Mesendoderm (in vitro differentiated cells): ENCODE measurements at regions not wholly inside any gene's neighbourhood (a gene's known extent, or its start where the extent isn't known, plus 50 kb on each side); places are given as distances from the start of the nearest gene placed in this dataset.
A peak's percentile ranks its signal among the peaks of the same experiment; 100 is the strongest.
"Not testable (repeated sequence)": the region's sequence is repeated elsewhere in the genome, so short reads cannot be mapped to it uniquely, and the experiment has no call there.

Source experiments
- DNase-seq: peaks from one replicate; pipeline ENCODE4 v3.0.0; 2013
- H2AK5ac ChIP-seq: 2 replicates; pipeline ENCODE4 v1.6.1; 2013; ENCODE audit warnings: low read length, inconsistent platforms
- H2BK120ac ChIP-seq: 2 replicates; pipeline ENCODE4 v1.6.1; 2013; ENCODE audit warnings: low read depth, mild to moderate bottlenecking, low read length, moderate library complexity, mixed read lengths
- H2BK15ac ChIP-seq: replicated peaks from 2 replicates; pipeline ENCODE4 v1.6.1; 2013; ENCODE audit warnings: low read depth, mild to moderate bottlenecking, moderate library complexity
- H2BK5ac ChIP-seq: 2 replicates; pipeline ENCODE4 v1.6.1; 2013; ENCODE audit warnings: low read length, inconsistent platforms
- H3K18ac ChIP-seq: 2 replicates; pipeline ENCODE4 v1.6.1; 2013; ENCODE audit warnings: mild to moderate bottlenecking, low read length, mixed read lengths
- H3K23ac ChIP-seq: one replicate; pipeline ENCODE4 v1.6.1; 2013; ENCODE audit warnings: low read length
- H3K27ac ChIP-seq: 2 replicates; pipeline ENCODE4 v1.5.1; 2013; ENCODE audit warnings: low read depth, mild to moderate bottlenecking, inconsistent platforms, low read length, moderate library complexity
- H3K27me3 ChIP-seq: 2 replicates; pipeline ENCODE4 v1.6.1; 2013; ENCODE audit warnings: low read length, control low read depth, mild to moderate bottlenecking, inconsistent platforms; ENCODE audit not compliant: insufficient read depth, poor library complexity
- H3K36me3 ChIP-seq: 2 replicates; pipeline ENCODE4 v1.6.1; 2013; ENCODE audit warnings: low read length, inconsistent platforms; ENCODE audit not compliant: control insufficient read depth, insufficient read depth
- H3K4ac ChIP-seq: one replicate; pipeline ENCODE4 v1.6.1; 2013; ENCODE audit warnings: low read depth, mild to moderate bottlenecking, low read length, moderate library complexity
- H3K4me1 ChIP-seq: 2 replicates; pipeline ENCODE4 v1.6.1; 2013; ENCODE audit warnings: low read depth, low read length, inconsistent platforms; ENCODE audit not compliant: control insufficient read depth
- H3K4me2 ChIP-seq: 2 replicates; pipeline ENCODE4 v1.6.1; 2013; ENCODE audit warnings: low read length
- H3K4me3 ChIP-seq: 2 replicates; pipeline ENCODE4 v1.5.1; 2013; ENCODE audit warnings: mild to moderate bottlenecking, low read length
- H3K56ac ChIP-seq: one replicate; pipeline ENCODE4 v1.6.1; 2013; ENCODE audit warnings: low read length
- H3K79me1 ChIP-seq: 2 replicates; pipeline ENCODE4 v1.6.1; 2013; ENCODE audit warnings: low read length, inconsistent platforms
- H3K79me2 ChIP-seq: 2 replicates; pipeline ENCODE4 v1.6.1; 2013; ENCODE audit warnings: mild to moderate bottlenecking, low read length; ENCODE audit not compliant: control insufficient read depth, insufficient read depth
- H3K9ac ChIP-seq: 2 replicates; pipeline ENCODE4 v1.6.1; 2013; ENCODE audit warnings: low read length, inconsistent platforms
- H4K5ac ChIP-seq: one replicate; pipeline ENCODE4 v1.6.1; 2013; ENCODE audit warnings: low read length
- H4K8ac ChIP-seq: one replicate; pipeline ENCODE4 v1.6.1; 2013; ENCODE audit warnings: low read depth, mild to moderate bottlenecking, control low read depth, low read length, moderate library complexity
- WGBS: extraction: QIAGEN DNeasy Blood & Tissue Kit; methylation state at CpG from one replicate; pipeline ENCODE4 v1.1.7; 2013; ENCODE audit warnings: low lambda C conversion rate, missing lambda C conversion rate; ENCODE audit not compliant: insufficient coverage; ENCODE audit errors: extremely low coverage; 5-methylcytosine and 5-hydroxymethylcytosine counted together

- Histone ChIP-seq H3K4me3 (no peak overlapping the region), H3K4ac (no peak overlapping the region), H3K79me1 (no peaks in the 10 kb centered on the region), H2AK5ac (no peak overlapping the region), H3K18ac (no peak overlapping the region), H3K4me2 (no peak overlapping the region), H3K79me2 (no peaks in the 10 kb centered on the region), H3K27ac (no peak overlapping the region), H3K56ac (no peak overlapping the region), H2BK15ac (no peak overlapping the region), H2BK120ac (no peak overlapping the region), H3K4me1 (no peaks in the 10 kb centered on the region), H3K9ac (no peak overlapping the region), H3K23ac (no peak overlapping the region), H3K36me3 (no peaks in the 10 kb centered on the region), H2BK5ac (no peak overlapping the region), H4K5ac (no peak overlapping the region), H4K8ac (no peak overlapping the region), H3K27me3 (no peaks in the 10 kb centered on the region)
- no peak for DNase-seq
Measured at GRCh38 chr16:65372171-65372570, 250.3 kb upstream of the CDH11 start.

GRCh38 chr16:65365732-65366715 is 244.2 kb upstream of the CDH11 start:
- Histone ChIP-seq H3K79me2 (no peaks in the 10 kb centered on the region), H3K18ac (no peak overlapping the region), H3K4me1 (no peaks in the 10 kb centered on the region), H4K8ac (no peak overlapping the region), H3K9ac (no peak overlapping the region), H3K79me1 (no peaks in the 10 kb centered on the region), H2BK5ac (no peak overlapping the region), H3K23ac (no peak overlapping the region), H3K27me3 (no peaks in the 10 kb centered on the region), H4K5ac (no peak overlapping the region), H3K27ac (no peak overlapping the region), H3K4me3 (no peak overlapping the region), H3K4me2 (no peak overlapping the region), H2BK120ac (no peak overlapping the region), H2AK5ac (no peak overlapping the region), H2BK15ac (no peak overlapping the region), H3K4ac (no peak overlapping the region), H3K56ac (no peak overlapping the region), H3K36me3 (no peaks in the 10 kb centered on the region)
- no peak for DNase-seq
- no CpG with 5 or more reads among the region's 9 CpGs for WGBS

- not testable (repeated sequence) for H4K5ac ChIP-seq, H3K4me1 ChIP-seq, H3K23ac ChIP-seq, H2BK5ac ChIP-seq, H3K36me3 ChIP-seq, H3K4ac ChIP-seq, H3K56ac ChIP-seq, H3K27me3 ChIP-seq, H3K79me2 ChIP-seq, H3K9ac ChIP-seq, H3K18ac ChIP-seq, H3K79me1 ChIP-seq, H2BK15ac ChIP-seq, DNase-seq, H4K8ac ChIP-seq, H3K27ac ChIP-seq, H3K4me3 ChIP-seq, H3K4me2 ChIP-seq, H2AK5ac ChIP-seq, H2BK120ac ChIP-seq
- whole genome bisulfite sequencing, result no CpG with 5 or more reads among the region's 14 CpGs
Measured at GRCh38 chr16:65356721-65357120, 234.9 kb upstream of the CDH11 start.

GRCh38 chr16:65355706-65356105 is 233.8 kb upstream of the CDH11 start:
- H4K8ac ChIP-seq, result no peak overlapping the region
- no peak overlapping the region for H3K4me2 ChIP-seq
- H2BK5ac ChIP-seq, result no peak overlapping the region
- H2BK120ac ChIP-seq, result no peak overlapping the region
- DNase-seq, result no peak
- no peak overlapping the region for H2AK5ac ChIP-seq
- no peak overlapping the region for H3K27ac ChIP-seq
- no peaks in the 10 kb centered on the region for H3K4me1 ChIP-seq
- no peak overlapping the region for H3K18ac ChIP-seq
- H3K36me3 ChIP-seq, result no peaks in the 10 kb centered on the region
- H3K23ac ChIP-seq, result no peak overlapping the region
- H3K56ac ChIP-seq, result no peak overlapping the region
- no peaks in the 10 kb centered on the region for H3K79me1 ChIP-seq
- no peak overlapping the region for H3K4ac ChIP-seq
- H3K4me3 ChIP-seq, result no peak overlapping the region
- no peaks in the 10 kb centered on the region for H3K79me2 ChIP-seq
- H4K5ac ChIP-seq, result no peak overlapping the region
- no peak overlapping the region for H2BK15ac ChIP-seq
- no peaks in the 10 kb centered on the region for H3K27me3 ChIP-seq
- no peak overlapping the region for H3K9ac ChIP-seq

DNA sequence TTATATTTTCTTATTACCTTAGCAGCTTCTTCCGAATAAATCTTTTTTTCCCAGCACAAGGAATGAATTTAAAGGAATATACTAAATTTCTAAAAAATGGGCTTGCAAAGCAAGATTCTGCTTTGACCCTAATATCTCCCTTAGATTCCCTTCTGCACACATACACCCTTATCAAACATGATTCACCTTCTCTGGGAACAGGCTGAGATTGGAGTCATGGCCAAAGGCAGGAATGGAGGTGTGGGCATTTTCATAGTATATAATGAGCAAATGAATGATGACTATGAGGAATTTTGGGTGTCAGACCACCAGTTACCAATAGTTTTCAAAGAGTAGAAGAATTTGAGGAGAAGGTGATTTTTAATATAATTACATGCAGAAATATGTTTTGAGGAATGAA is 231.3 kb upstream of the CDH11 start:
- Histone ChIP-seq H3K27ac (no peak overlapping the region), H4K5ac (no peak overlapping the region), H2BK15ac (no peak overlapping the region), H3K4me3 (no peak overlapping the region), H4K8ac (no peak overlapping the region), H2AK5ac (no peak overlapping the region), H3K56ac (no peak overlapping the region), H2BK5ac (no peak overlapping the region), H3K18ac (no peak overlapping the region), H3K4me2 (no peak overlapping the region), H3K23ac (no peak overlapping the region), H3K4ac (no peak overlapping the region), H3K9ac (no peak overlapping the region), H3K4me1 (no peaks in the 10 kb centered on the region), H3K79me1 (no peaks in the 10 kb centered on the region), H2BK120ac (no peak overlapping the region), H3K36me3 (no peaks in the 10 kb centered on the region), H3K79me2 (no peaks in the 10 kb centered on the region), H3K27me3 (no peaks in the 10 kb centered on the region)
- no peak for DNase-seq
- no CpG with 5 or more reads among the region's 1 CpG for WGBS

GRCh38 chr16:65349626-65350025 is 227.8 kb upstream of the CDH11 start:
- Histone ChIP-seq H3K79me1 (no peaks in the 10 kb centered on the region), H3K56ac (no peak overlapping the region), H4K5ac (no peak overlapping the region), H2AK5ac (no peak overlapping the region), H4K8ac (no peak overlapping the region), H3K23ac (no peak overlapping the region), H3K4me3 (no peak overlapping the region), H3K18ac (peak overlapping the region; percentile 39), H3K4me1 (no peaks in the 10 kb centered on the region), H3K4ac (no peak overlapping the region), H3K27me3 (no peaks in the 10 kb centered on the region), H2BK120ac (no peak overlapping the region), H2BK15ac (no peak overlapping the region), H3K4me2 (no peak overlapping the region), H3K9ac (no peak overlapping the region), H2BK5ac (no peak overlapping the region), H3K79me2 (no peaks in the 10 kb centered on the region), H3K27ac (no peak overlapping the region), H3K36me3 (no peaks in the 10 kb centered on the region)
- WGBS, result no CpG with 5 or more reads among the region's 7 CpGs
- no peak for DNase-seq
